ENCODE measurements at regions not wholly inside any gene's neighbourhood (a gene's known extent, or its start where the extent isn't known, plus 50 kb on each side); places are given as distances from the start of the nearest gene placed in this dataset.

DNA sequence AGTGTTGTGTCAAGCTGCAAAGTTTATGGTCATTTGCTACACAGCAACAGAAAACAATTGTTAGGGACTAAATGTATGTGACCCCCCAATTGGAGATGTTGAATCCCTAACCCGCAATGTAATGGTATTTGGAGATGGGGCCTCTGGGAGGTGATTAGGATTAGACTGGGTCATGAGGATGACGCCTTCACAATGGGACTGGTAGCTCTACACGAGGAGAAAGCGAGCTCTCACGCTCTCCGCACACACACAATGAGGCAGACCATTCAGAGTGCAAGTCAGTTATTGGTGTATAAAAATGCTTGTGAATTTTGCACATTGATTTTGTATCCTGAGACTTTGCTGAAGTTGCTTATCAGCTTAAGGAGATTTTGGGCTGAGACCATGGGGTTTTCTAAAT lies 116.9 kb upstream of the NSMCE3 start:
- DNase-seq (ENCODE audit: low read depth, low spot score): no peak
- Histone ChIP-seq H3K36me3 (ENCODE audit: insufficient read depth, insufficient read length, low read length) (no peaks in the 10 kb centered on the region), H3K9ac (ENCODE audit: insufficient read length, low read depth) (no peak overlapping the region), H3K4me1 (ENCODE audit: insufficient read depth, insufficient read length) (peaks cover 5% of the 10 kb centered on the region), H3K9me3 (ENCODE audit: insufficient read depth, low read length) (no peaks in the 10 kb centered on the region), H3K27me3 (ENCODE audit: insufficient read depth, insufficient read length) (no peaks in the 10 kb centered on the region), H3K4me3 (ENCODE audit: insufficient read length, low read depth) (no peak overlapping the region)
- no peak for TF ChIP-seq YY1 (IDR thresholded peaks at IDR 0.05; ENCODE audit: insufficient read depth, insufficient read length)
- no peak for TF ChIP-seq SUZ12 (IDR thresholded peaks at IDR 0.05; ENCODE audit: extremely low read depth, insufficient read depth, insufficient read length)
- no peak for TF ChIP-seq ZNF274 (IDR thresholded peaks at IDR 0.05; ENCODE audit: low read depth, low read length)

GRCh38 chr15:29383367-29383766 lies 113.7 kb upstream of the NSMCE3 start:
- no peak for DNase-seq (ENCODE audit: low read depth, low spot score)
- Histone ChIP-seq H3K27me3 (ENCODE audit: insufficient read depth, insufficient read length) (no peaks in the 10 kb centered on the region), H3K4me3 (ENCODE audit: insufficient read length, low read depth) (no peak overlapping the region), H3K36me3 (ENCODE audit: insufficient read depth, insufficient read length, low read length) (no peaks in the 10 kb centered on the region), H3K9ac (ENCODE audit: insufficient read length, low read depth) (no peak overlapping the region), H3K9me3 (ENCODE audit: insufficient read depth, low read length) (no peaks in the 10 kb centered on the region), H3K4me1 (ENCODE audit: insufficient read depth, insufficient read length) (peaks cover 8% of the 10 kb centered on the region)
- TF ChIP-seq ZNF274 (IDR thresholded peaks at IDR 0.05; ENCODE audit: low read depth, low read length): no peak
- TF ChIP-seq YY1 (IDR thresholded peaks at IDR 0.05; ENCODE audit: insufficient read depth, insufficient read length): no peak
- TF ChIP-seq SUZ12 (IDR thresholded peaks at IDR 0.05; ENCODE audit: extremely low read depth, insufficient read depth, insufficient read length): no peak

DNA sequence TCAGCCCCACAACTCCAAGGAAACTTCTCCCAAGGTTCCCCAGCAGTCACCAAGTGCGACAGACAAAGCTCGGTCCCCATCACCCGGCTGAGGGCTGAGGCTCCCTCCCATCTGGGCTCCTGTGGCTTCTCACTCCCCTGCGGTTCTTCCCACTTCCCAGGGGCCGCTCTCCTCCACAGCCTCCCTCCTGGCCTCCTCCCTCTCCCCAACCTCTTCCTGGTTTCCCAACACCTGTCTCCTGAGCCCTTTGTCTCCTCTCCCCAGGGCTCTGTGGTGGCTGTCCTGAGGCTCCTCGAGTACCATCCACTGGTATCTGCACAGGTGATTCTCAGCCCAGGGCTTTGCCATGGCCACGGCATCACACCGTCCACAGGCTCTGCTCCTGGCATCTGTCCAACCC lies 113.2 kb upstream of the NSMCE3 start:
- TF ChIP-seq ZNF274 (IDR thresholded peaks at IDR 0.05; ENCODE audit: low read depth, low read length) (no peak), SUZ12 (IDR thresholded peaks at IDR 0.05; ENCODE audit: extremely low read depth, insufficient read depth, insufficient read length) (no peak), YY1 (IDR thresholded peaks at IDR 0.05; ENCODE audit: insufficient read depth, insufficient read length) (no peak)
- no peaks in the 10 kb centered on the region for H3K27me3 ChIP-seq (ENCODE audit: insufficient read depth, insufficient read length)
- peaks cover 8% of the 10 kb centered on the region for H3K4me1 ChIP-seq (ENCODE audit: insufficient read depth, insufficient read length)
- H3K9ac ChIP-seq (ENCODE audit: insufficient read length, low read depth): no peak overlapping the region
- no peaks in the 10 kb centered on the region for H3K36me3 ChIP-seq (ENCODE audit: insufficient read depth, insufficient read length, low read length)
- DNase-seq (ENCODE audit: low read depth, low spot score): no peak
- H3K4me3 ChIP-seq (ENCODE audit: insufficient read length, low read depth): no peak overlapping the region
- no peaks in the 10 kb centered on the region for H3K9me3 ChIP-seq (ENCODE audit: insufficient read depth, low read length)

- Histone ChIP-seq H3K27me3 (ENCODE audit: insufficient read depth, insufficient read length) (no peaks in the 10 kb centered on the region), H3K9ac (ENCODE audit: insufficient read length, low read depth) (no peak overlapping the region), H3K9me3 (ENCODE audit: insufficient read depth, low read length) (no peaks in the 10 kb centered on the region), H3K4me3 (ENCODE audit: insufficient read length, low read depth) (no peak overlapping the region), H3K36me3 (ENCODE audit: insufficient read depth, insufficient read length, low read length) (no peaks in the 10 kb centered on the region), H3K4me1 (ENCODE audit: insufficient read depth, insufficient read length) (peaks cover 8% of the 10 kb centered on the region)
- TF ChIP-seq YY1 (IDR thresholded peaks at IDR 0.05; ENCODE audit: insufficient read depth, insufficient read length): no peak
- TF ChIP-seq SUZ12 (IDR thresholded peaks at IDR 0.05; ENCODE audit: extremely low read depth, insufficient read depth, insufficient read length): no peak
- no peak for TF ChIP-seq ZNF274 (IDR thresholded peaks at IDR 0.05; ENCODE audit: low read depth, low read length)
- DNase-seq (ENCODE audit: low read depth, low spot score): no peak
Measured at GRCh38 chr15:29380466-29380865, 110.8 kb upstream of the NSMCE3 start.

DNA sequence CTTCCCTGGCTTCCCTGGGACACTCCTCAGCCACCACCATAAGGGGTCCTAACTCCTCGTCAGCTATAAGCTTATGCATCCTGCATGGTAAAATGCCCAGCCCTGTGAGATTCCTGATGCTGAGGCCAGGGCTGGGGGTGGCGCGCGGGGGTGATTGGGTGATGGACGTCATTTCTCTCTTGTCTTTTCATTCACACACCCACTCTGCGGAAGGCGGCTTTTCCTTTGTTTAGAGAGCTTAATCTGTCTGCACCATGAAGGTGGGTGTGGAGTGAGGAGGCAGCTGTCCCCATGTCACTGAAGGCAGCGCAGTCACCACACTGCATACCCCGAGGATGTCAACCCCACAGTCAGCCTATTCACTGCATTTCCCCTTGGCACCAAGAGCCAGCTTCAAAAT lies 110.0 kb upstream of the NSMCE3 start:
- peaks cover 8% of the 10 kb centered on the region for H3K4me1 ChIP-seq (ENCODE audit: insufficient read depth, insufficient read length)
- no peak for DNase-seq (ENCODE audit: low read depth, low spot score)
- H3K36me3 ChIP-seq (ENCODE audit: insufficient read depth, insufficient read length, low read length): no peaks in the 10 kb centered on the region
- no peaks in the 10 kb centered on the region for H3K27me3 ChIP-seq (ENCODE audit: insufficient read depth, insufficient read length)
- H3K9me3 ChIP-seq (ENCODE audit: insufficient read depth, low read length): no peaks in the 10 kb centered on the region
- no peak overlapping the region for H3K4me3 ChIP-seq (ENCODE audit: insufficient read length, low read depth)
- H3K9ac ChIP-seq (ENCODE audit: insufficient read length, low read depth): no peak overlapping the region
- TF ChIP-seq SUZ12 (IDR thresholded peaks at IDR 0.05; ENCODE audit: extremely low read depth, insufficient read depth, insufficient read length) (no peak), YY1 (IDR thresholded peaks at IDR 0.05; ENCODE audit: insufficient read depth, insufficient read length) (no peak), ZNF274 (IDR thresholded peaks at IDR 0.05; ENCODE audit: low read depth, low read length) (no peak)

GRCh38 chr15:29377161-29377560 lies 107.5 kb upstream of the NSMCE3 start:
- H3K9me3 ChIP-seq (ENCODE audit: insufficient read depth, low read length): no peaks in the 10 kb centered on the region
- no peaks in the 10 kb centered on the region for H3K36me3 ChIP-seq (ENCODE audit: insufficient read depth, insufficient read length, low read length)
- DNase-seq (ENCODE audit: low read depth, low spot score): no peak
- H3K27me3 ChIP-seq (ENCODE audit: insufficient read depth, insufficient read length): no peaks in the 10 kb centered on the region
- H3K9ac ChIP-seq (ENCODE audit: insufficient read length, low read depth): no peak overlapping the region
- no peak for TF ChIP-seq ZNF274 (IDR thresholded peaks at IDR 0.05; ENCODE audit: low read depth, low read length)
- no peak for TF ChIP-seq YY1 (IDR thresholded peaks at IDR 0.05; ENCODE audit: insufficient read depth, insufficient read length)
- no peak overlapping the region for H3K4me3 ChIP-seq (ENCODE audit: insufficient read length, low read depth)
- H3K4me1 ChIP-seq (ENCODE audit: insufficient read depth, insufficient read length): peaks cover 6% of the 10 kb centered on the region

DNA sequence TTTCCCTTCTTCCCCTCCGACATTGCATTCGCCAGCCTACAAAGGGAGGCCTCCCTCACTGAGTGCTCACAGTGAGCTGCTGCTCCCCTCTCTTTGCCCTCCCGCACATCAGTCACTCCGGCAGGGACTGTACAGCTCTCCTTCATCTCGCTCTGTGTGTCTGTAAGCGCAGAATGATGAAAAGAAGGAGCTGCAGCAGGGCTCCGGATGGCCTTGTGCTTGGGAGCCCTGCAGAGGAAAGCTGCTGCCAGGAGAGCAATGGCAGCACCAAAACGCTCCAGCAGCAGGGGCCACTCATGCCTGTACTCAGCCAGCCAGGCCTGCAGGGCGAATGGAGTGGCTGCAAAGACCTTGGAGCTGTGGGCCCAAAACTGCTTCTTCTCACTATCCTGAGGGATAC lies 107.0 kb upstream of the NSMCE3 start:
- no peak for DNase-seq (ENCODE audit: low read depth, low spot score)
- no peak overlapping the region for H3K9ac ChIP-seq (ENCODE audit: insufficient read length, low read depth)
- H3K9me3 ChIP-seq (ENCODE audit: insufficient read depth, low read length): no peaks in the 10 kb centered on the region
- peaks cover 3% of the 10 kb centered on the region for H3K4me1 ChIP-seq (ENCODE audit: insufficient read depth, insufficient read length)
- no peaks in the 10 kb centered on the region for H3K36me3 ChIP-seq (ENCODE audit: insufficient read depth, insufficient read length, low read length)
- no peak overlapping the region for H3K4me3 ChIP-seq (ENCODE audit: insufficient read length, low read depth)
- no peaks in the 10 kb centered on the region for H3K27me3 ChIP-seq (ENCODE audit: insufficient read depth, insufficient read length)
- TF ChIP-seq SUZ12 (IDR thresholded peaks at IDR 0.05; ENCODE audit: extremely low read depth, insufficient read depth, insufficient read length): no peak
- TF ChIP-seq ZNF274 (IDR thresholded peaks at IDR 0.05; ENCODE audit: low read depth, low read length): no peak
- no peak for TF ChIP-seq YY1 (IDR thresholded peaks at IDR 0.05; ENCODE audit: insufficient read depth, insufficient read length)

- no peak overlapping the region for H3K4me3 ChIP-seq (ENCODE audit: insufficient read length, low read depth)
- no peaks in the 10 kb centered on the region for H3K27me3 ChIP-seq (ENCODE audit: insufficient read depth, insufficient read length)
- TF ChIP-seq YY1 (IDR thresholded peaks at IDR 0.05; ENCODE audit: insufficient read depth, insufficient read length) (no peak), ZNF274 (IDR thresholded peaks at IDR 0.05; ENCODE audit: low read depth, low read length) (no peak), SUZ12 (IDR thresholded peaks at IDR 0.05; ENCODE audit: extremely low read depth, insufficient read depth, insufficient read length) (no peak)
- no peak overlapping the region for H3K9ac ChIP-seq (ENCODE audit: insufficient read length, low read depth)
- H3K36me3 ChIP-seq (ENCODE audit: insufficient read depth, insufficient read length, low read length): no peaks in the 10 kb centered on the region
- no peak for DNase-seq (ENCODE audit: low read depth, low spot score)
- no peaks in the 10 kb centered on the region for H3K4me1 ChIP-seq (ENCODE audit: insufficient read depth, insufficient read length)
- peaks cover 22% of the 10 kb centered on the region for H3K9me3 ChIP-seq (ENCODE audit: insufficient read depth, low read length)
Measured at GRCh38 chr15:29369261-29369660, 99.6 kb upstream of the NSMCE3 start.

Data from NT2/D1 (cell line).